ENCODE measurements at regions not wholly inside any gene's neighbourhood (a gene's known extent, or its start where the extent isn't known, plus 50 kb on each side); places are given as distances from the start of the nearest gene placed in this dataset.
A peak's percentile ranks its signal among the peaks of the same experiment; 100 is the strongest.

- no peaks in the 10 kb centered on the region for H3K4me1 ChIP-seq
- ATAC-seq (ENCODE audit: low FRiP score in 2 of 2): no peak
- no peaks in the 10 kb centered on the region for H3K27me3 ChIP-seq
- TF ChIP-seq, protein P1, sequence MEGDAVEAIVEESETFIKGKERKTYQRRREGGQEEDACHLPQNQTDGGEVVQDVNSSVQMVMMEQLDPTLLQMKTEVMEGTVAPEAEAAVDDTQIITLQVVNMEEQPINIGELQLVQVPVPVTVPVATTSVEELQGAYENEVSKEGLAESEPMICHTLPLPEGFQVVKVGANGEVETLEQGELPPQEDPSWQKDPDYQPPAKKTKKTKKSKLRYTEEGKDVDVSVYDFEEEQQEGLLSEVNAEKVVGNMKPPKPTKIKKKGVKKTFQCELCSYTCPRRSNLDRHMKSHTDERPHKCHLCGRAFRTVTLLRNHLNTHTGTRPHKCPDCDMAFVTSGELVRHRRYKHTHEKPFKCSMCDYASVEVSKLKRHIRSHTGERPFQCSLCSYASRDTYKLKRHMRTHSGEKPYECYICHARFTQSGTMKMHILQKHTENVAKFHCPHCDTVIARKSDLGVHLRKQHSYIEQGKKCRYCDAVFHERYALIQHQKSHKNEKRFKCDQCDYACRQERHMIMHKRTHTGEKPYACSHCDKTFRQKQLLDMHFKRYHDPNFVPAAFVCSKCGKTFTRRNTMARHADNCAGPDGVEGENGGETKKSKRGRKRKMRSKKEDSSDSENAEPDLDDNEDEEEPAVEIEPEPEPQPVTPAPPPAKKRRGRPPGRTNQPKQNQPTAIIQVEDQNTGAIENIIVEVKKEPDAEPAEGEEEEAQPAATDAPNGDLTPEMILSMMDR (IDR thresholded peaks at IDR 0.05): no peak
- no peak for TF ChIP-seq POLR2A (IDR thresholded peaks at IDR 0.05)
- no peak for TF ChIP-seq EP300 (IDR thresholded peaks at IDR 0.05)
- TF ChIP-seq POLR2AphosphoS5 (IDR thresholded peaks at IDR 0.05): no peak
- H3K9me3 ChIP-seq: no peaks in the 10 kb centered on the region
- H3K4me3 ChIP-seq: no peak overlapping the region
- no peak for DNase-seq
- 64 to 74% methylated on average over 2 of the region's 2 CpGs for WGBS, 2 donors
- no peak overlapping the region for H3K27ac ChIP-seq
- no peaks in the 10 kb centered on the region for H3K36me3 ChIP-seq
Measured at GRCh38 chr10:109430799-109431198, 492.5 kb downstream of the XPNPEP1 start.

DNA sequence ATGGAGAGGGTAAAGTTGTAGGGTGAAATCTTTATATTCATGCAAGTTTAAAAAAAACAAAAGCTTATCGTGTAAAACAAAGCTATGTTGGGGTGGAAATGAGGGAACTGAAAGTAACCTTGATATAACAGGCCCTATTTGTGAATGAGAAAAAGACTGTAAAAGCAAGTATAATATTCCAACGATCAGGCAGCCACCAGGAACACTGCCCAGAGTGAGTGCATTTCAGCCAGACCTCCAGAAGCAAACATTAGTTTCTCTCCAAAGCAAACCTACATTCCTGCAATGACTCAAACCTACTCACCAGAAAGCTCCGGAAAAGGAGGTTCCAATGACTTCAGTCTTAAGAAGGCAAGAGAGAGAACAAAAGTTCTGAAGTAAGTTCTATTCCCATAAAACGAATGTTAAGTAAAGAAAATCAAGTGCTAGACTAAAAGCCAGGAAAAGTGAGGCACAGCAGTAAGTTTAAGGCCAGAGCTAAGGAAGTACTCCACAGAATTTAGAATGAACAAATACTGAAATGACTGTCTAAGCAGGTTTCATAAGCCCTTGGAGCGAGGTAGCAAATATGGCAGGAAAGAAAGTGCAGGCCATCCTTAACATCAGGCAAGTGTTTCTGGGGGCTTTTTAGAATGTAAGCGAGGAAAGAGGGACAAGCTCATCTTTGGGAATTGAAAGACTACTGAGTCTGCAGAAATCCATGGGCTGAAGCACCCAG is 493.1 kb downstream of the XPNPEP1 start:
- H3K4me3 ChIP-seq: no peak overlapping the region
- H3K4me1 ChIP-seq: no peaks in the 10 kb centered on the region
- H3K27me3 ChIP-seq: no peaks in the 10 kb centered on the region
- no peak for DNase-seq
- TF ChIP-seq EP300 (IDR thresholded peaks at IDR 0.05) (no peak), POLR2AphosphoS5 (IDR thresholded peaks at IDR 0.05) (no peak)
- TF ChIP-seq, protein P1 (IDR thresholded peaks at IDR 0.05): no peak
- peak in 1 of 2 donors; percentile 72 for ATAC-seq (ENCODE audit: low FRiP score in 2 of 2)
- WGBS, 2 donors: 68% methylated on average over 6 of the region's 6 CpGs
- H3K27ac ChIP-seq: no peak overlapping the region
- no peaks in the 10 kb centered on the region for H3K36me3 ChIP-seq
- H3K9me3 ChIP-seq: no peaks in the 10 kb centered on the region

DNA sequence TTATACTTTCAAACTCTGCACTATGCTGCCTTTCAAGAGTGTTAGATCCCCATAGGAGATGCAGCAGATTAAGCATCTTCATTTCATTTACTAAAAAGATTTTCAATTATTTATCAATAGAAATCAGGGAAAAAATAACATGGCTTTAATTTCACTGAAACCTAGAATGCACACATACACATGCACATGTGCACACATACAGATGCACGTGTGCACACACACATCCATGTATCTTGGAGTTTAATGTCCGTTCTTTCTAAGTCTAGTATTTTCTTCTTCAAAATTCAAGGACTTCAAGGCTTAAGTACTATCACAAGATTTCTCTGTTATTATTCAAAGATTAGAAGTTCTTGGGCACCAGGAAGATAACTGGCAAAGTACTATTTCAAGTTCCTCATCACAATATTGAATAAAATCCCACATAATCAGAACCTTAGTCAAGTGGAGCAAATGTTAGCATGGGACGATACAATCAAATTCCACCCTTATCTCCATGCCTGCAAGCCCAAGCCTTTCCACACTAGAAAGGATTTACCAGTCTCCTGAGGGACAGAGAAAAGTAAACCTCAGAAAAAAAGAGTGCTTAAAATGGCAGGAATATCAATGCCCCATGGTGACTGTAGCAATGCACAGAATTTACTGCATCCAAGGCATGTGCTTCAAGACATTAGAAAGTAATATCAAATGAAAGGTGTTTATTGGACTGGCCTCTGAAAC is 494.4 kb downstream of the XPNPEP1 start:
- H3K4me1 ChIP-seq: no peaks in the 10 kb centered on the region
- H3K27ac ChIP-seq: no peak overlapping the region
- WGBS, 2 donors: 65 to 77% methylated on average over 3 of the region's 3 CpGs
- H3K27me3 ChIP-seq: no peaks in the 10 kb centered on the region
- no peaks in the 10 kb centered on the region for H3K9me3 ChIP-seq
- TF ChIP-seq POLR2A (IDR thresholded peaks at IDR 0.05) (no peak), POLR2AphosphoS5 (IDR thresholded peaks at IDR 0.05) (no peak), EP300 (IDR thresholded peaks at IDR 0.05) (no peak)
- TF ChIP-seq, protein P1 (IDR thresholded peaks at IDR 0.05): no peak
- H3K4me3 ChIP-seq: no peak overlapping the region
- DNase-seq (no peak), ATAC-seq (ENCODE audit: low FRiP score in 2 of 2) (no peak)
- H3K36me3 ChIP-seq: no peaks in the 10 kb centered on the region

GRCh38 chr10:109427411-109427810 is 495.9 kb downstream of the XPNPEP1 start:
- no peak for TF ChIP-seq POLR2AphosphoS5 (IDR thresholded peaks at IDR 0.05)
- no peak for TF ChIP-seq POLR2A (IDR thresholded peaks at IDR 0.05)
- TF ChIP-seq EP300 (IDR thresholded peaks at IDR 0.05): no peak
- no peaks in the 10 kb centered on the region for H3K36me3 ChIP-seq
- ATAC-seq (ENCODE audit: low FRiP score in 2 of 2): no peak
- no peak for DNase-seq
- H3K27ac ChIP-seq: no peak overlapping the region
- H3K4me1 ChIP-seq: no peaks in the 10 kb centered on the region
- 49 to 57% methylated on average over 2 of the region's 2 CpGs for WGBS, 2 donors
- H3K27me3 ChIP-seq: no peaks in the 10 kb centered on the region
- H3K4me3 ChIP-seq: no peak overlapping the region
- no peaks in the 10 kb centered on the region for H3K9me3 ChIP-seq

GRCh38 chr10:109426987-109427386 is 496.3 kb downstream of the XPNPEP1 start:
- DNase-seq: no peak
- Histone ChIP-seq H3K9me3 (no peaks in the 10 kb centered on the region), H3K36me3 (no peaks in the 10 kb centered on the region), H3K27ac (no peak overlapping the region), H3K27me3 (no peaks in the 10 kb centered on the region), H3K4me1 (no peaks in the 10 kb centered on the region), H3K4me3 (no peak overlapping the region)
- TF ChIP-seq POLR2A (IDR thresholded peaks at IDR 0.05) (no peak), EP300 (IDR thresholded peaks at IDR 0.05) (no peak), POLR2AphosphoS5 (IDR thresholded peaks at IDR 0.05) (no peak)
- TF ChIP-seq, protein P1 (IDR thresholded peaks at IDR 0.05): no peak
- WGBS, 2 donors: 93% methylated on average over 2 of the region's 2 CpGs
- no peak for ATAC-seq (ENCODE audit: low FRiP score in 2 of 2)

Data from upper lobe of left lung (tissue), 6 donors.